ENCODE measurements at regions not wholly inside any gene's neighbourhood (a gene's known extent, or its start where the extent isn't known, plus 50 kb on each side); places are given as distances from the start of the nearest gene placed in this dataset.

DNA sequence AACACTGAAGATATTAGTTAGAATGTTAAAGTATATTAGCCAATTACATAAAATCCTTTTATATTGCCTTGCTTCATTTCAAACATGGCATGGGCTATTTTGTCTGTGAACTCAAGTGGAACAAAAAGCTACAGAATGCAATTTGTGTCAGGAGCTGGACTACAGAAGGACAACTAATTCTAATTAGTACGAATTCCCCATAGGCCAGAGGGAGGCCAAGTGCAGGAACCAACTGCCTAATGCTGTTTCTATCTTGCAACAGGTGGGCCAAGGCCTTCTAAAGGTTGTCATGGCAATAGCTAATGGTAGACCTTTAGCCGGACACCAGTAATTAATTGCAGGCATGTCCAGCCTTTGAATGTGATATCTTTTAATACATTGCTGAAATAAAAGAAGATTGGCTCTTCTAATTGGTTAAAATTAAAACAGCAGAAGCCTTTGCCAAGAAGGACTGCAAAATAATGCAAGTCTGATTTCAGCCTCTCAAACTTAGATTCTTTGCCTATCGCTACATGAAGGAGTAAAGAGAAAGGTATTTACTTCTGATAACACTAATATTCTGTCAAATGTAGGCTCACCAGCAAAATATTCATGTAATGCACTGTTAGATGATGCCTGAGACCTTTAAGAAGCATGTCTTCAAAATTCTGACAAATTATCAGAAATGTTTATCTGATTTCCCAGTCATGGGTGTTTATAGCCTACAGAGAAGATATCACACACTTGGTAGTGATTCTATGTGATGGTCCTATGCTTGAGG is 232.1 kb downstream of the LMO4 start:
- TF ChIP-seq CTCF (IDR thresholded peaks at IDR 0.05) (no peak), POLR2AphosphoS5 (IDR thresholded peaks at IDR 0.05) (no peak), POLR2A (IDR thresholded peaks at IDR 0.05) (no peak), EP300 (IDR thresholded peaks at IDR 0.05; ENCODE audit: low read depth) (no peak)
